Kidney capillary endothelial cell (primary cell): ENCODE measurements at regions not wholly inside any gene's neighbourhood (a gene's known extent, or its start where the extent isn't known, plus 50 kb on each side); places are given as distances from the start of the nearest gene placed in this dataset.
"Not testable (repeated sequence)": the region's sequence is repeated elsewhere in the genome, so short reads cannot be mapped to it uniquely, and the experiment has no call there.

Experiments
- DNase-seq: peaks from one replicate; pipeline ENCODE4 v3.0.0-alpha.2; 2018; ENCODE audit warnings: low spot score

DNA sequence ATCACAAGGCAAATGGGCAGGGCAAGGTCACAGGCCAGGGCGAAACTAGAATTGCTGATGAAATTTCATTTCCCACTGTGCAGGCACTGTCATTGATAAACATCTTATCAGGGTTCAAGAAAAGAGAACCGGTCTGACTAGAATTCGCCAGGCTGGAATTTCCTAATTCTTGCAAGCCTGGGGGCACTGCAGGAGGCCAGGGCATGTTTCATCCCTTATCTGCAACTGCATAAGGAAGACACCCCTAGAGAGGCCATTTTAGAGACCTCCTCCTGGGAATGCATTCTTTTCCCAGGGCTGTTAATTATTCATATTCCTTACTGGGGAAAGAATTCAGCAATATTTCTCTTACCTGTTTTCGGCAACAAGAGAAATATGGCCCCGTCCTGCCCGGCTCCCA is 266.2 kb upstream of the CYLC2 start:
- no peak for DNase-seq

DNA sequence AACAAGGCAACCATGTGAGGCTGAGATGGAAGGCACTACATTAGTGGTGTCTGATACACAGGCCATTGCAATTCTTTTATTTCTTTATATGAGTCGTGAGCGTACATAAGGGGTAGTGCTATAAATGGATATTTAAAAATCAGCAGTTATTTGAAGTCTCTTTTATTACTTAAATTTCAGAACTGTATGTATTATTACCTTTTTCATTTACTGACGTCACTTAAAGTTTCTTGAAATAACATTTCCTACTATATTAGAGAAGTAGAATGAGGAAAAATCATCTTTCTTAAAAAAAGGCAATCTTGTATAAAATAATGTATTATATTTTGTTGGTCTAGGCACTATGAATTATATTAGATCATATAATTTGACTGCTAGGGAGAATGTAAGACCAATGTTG is 280.9 kb upstream of the CYLC2 start:
- DNase-seq = no peak

DNA sequence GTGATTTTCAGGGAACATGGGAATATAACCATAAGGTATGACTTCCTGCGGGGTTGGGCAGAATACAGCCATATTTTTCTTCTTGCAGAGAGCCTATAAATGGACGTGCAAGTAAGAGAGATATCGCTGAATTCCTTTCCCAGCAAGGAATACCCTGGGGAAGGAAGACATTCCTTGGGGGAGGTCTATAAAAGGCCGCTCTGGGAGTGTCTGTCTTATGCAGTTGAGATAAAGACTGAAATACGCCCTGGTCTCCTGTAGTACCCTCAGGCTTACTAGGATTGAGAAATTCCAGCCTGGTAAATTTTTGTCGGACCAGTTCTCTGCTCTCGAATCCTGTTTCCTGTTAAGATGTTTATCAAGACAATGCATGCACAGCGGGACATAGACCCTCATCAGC is 282.2 kb upstream of the CYLC2 start:
- not testable (repeated sequence) for DNase-seq

DNA sequence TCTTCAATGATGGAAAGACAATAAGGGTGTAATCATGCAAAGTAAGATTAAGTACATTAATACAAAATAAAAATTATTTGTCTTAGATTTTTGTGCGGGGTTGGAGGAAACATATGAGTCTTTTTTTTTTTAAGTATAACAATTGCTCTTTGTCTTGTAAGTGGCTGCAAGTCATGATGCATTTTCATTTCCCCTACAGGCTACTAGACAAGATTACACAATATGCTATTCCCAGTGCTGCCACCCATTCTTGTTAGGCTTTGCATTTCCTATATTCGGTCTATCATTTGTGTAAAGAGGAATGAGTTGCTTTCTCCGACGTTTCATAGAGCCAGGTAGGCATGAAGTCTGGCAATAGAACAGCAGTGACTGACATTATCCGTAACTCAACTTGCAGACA is 294.2 kb upstream of the CYLC2 start:
- DNase-seq = no peak

DNA sequence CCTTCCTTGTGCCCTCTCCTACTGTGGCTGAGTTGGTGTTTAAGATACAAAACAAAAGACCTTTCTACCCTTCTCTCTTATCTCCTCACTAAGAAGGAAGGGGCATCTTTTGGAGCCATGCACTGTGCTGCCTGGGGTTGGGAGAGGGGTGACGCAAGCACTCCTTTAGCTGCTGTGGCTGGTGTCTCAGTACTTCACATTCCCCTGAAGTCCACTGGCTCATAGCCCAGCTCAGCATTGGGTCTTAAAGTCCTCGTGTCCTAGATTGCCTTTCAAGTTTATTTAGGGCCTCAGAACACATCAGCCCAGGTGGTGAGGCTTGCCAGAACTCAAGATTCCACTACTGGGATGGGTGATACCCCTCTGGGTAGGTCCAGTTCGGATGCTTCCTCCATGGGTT is 325.9 kb upstream of the CYLC2 start:
- no peak for DNase-seq

DNA sequence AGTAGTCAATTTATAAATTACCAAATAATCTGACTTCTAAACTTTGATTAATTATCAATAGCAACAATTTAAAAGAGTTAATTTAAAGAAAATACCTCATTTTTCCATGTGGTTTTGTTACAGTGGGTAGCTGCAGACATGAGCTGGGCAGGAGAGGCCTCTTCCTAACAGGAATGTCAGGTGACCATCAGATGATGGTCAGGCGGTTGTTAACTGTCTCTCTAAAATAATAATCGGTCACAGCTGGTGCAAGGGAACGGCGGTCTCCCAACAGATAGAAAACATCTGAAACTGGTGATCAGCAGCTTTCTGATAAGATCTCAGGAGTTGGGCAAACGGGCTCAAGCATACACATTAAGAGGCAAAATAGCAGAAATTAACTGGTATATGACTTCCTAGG is 342.7 kb upstream of the CYLC2 start:
- no peak for DNase-seq

DNA sequence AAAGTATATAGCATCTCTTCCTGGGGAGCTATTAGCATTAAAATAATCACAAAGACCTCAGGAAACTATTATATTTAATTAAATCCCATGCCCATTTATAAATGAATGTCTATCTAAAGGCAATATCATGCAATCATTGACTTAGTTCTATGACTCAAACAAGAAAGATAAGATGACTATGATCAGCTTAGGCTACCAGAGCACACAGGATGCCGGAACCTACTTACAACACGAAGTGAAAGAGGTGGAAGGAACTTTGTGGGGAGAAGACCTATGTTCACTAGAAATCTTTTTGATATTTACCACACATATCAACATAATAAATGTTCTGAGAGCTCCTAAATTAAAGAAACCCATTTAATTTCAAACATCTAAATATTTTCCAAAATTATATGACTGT is 344.2 kb upstream of the CYLC2 start:
- DNase-seq = no peak

DNA sequence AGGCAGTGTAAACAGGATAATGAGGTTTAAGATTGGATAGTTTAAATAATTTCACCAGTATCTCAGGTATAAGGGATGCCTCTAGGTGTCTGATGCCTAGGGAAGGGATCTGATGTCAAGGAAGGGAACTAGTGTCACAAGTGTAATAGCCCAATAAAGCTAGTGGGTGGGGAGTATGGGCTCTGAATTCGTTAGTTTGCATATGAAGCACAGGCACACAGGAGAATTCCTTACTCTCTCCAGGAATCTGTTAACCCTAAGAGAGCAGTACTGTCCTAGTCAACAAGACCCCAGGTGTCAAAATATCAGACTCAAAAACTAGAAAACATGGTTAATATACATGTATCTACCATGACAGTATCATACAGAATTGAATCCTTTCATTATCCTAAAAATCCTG is 352.5 kb upstream of the CYLC2 start:
- no peak for DNase-seq

DNA sequence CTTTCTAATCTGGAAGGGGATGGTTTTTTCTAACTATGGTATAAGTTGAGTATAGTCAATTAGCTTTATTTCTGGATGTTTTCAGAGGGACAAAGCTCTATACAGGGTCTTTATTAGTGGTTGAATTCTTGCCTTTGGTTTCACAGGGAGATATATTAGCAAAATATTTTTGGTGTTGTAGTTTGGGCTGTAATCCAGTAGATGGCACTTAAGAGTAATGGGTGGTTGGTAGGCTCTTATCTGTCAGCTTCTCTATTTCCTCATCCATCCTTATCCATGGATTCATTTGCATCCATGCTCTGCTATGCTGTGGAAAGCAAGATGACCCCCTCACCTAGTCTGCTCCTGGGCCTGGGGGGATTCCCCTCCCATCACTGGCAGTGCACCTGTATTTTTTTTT is 363.6 kb upstream of the CYLC2 start:
- DNase-seq = no peak

DNA sequence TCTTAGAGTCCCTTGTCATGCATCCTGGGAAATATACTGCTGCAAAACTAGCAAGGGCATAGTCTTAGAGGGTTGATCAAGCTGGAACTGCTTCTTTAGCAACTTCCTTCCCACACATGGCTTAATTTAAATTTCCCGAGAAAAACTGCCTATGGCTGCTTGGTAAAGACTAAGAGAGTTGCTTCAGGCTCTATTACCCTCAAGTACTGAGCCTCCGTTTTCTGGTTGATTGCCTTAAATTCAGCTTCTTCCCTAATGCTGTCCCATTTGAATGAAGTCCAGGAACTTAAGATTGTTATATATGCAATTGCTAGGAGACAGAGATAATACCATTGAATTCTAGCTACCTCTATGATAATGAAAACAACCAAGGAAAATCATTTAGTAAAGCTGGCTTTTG is 385.7 kb upstream of the CYLC2 start:
- DNase-seq = no peak

DNA sequence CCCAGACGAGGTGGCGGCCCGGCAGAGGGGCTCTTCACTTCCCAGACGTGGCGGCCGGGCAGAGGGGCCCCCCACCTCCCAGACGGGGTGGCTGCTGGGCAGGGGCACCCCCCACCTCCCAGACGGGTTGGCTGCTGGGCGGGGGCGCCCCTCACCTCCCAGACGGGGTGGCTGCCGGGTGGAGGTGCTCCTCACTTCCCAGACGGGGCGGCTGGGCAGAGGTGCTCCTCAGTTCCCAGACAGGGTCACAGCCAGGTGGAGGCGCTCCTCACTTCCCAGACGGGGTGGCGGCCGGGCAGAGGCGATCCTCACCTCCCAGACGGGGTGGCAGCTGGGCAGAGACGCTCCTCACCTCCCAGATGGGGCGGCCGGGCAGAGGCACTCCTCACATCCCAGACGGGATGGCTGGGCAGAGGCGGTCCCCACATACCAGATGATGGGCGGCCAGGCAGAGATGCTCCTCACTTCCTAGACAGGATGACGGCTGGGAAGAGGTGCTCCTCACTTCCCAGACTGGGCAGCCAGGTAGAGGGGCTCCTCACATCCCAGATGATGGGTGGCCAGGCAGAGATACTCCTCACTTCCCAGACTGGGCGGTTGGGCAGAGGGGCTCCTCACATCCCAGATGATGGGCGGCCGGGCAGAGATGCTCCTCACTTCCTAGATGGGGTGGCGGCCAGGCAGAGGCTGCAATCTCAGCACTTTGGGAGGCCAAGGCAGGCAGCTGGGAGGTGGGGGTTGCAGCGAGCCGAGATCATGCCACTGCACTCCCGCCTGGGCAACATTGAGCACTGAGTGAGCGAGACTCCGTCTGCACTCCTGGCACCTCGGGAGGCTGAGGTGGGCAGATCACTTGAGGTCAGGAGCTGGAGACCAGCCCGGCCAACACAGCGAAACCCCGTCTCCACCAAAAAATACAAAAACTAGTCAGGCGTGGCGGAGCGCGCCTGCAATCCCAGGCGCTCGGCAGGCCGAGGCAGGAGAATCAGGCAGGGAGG is 391.6 kb upstream of the CYLC2 start:
- DNase-seq = not testable (repeated sequence)

DNA sequence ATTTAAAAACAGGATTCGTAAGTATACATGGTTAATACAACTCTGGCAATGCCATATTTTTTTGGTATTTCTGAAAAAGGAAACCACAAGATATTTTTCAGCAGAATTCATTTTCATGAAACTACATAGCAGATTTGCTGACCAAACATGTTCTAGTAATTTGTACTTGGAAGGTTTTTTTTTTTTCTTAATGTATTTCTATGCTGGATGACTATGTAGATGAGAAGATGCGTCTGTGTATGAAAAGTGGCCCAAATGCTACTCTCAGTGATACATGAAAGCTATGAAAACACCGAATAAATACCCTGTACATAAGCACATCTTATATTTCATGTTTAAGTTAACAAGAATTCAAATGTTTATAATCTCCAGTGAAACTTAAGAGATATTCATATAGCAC is 400.9 kb upstream of the CYLC2 start:
- no peak for DNase-seq

DNA sequence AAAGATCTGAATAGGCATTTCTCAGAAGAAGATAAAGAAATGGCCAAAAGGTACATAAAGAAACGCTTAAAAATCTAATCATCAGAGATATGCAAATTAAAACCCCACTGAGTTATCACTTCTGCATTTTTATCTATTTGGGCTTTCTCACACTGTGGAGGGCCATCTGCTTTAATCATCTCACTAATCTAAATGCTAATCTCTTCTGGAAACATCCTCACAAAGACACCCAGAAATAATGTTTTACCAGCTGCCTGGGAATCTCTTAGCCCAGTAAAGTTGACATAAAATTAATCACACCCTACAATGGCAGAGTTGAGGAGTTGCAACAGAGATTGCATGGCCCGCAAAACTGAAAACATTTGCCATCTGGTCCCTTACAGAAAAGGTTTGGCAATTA is 407.9 kb upstream of the CYLC2 start:
- no peak for DNase-seq

DNA sequence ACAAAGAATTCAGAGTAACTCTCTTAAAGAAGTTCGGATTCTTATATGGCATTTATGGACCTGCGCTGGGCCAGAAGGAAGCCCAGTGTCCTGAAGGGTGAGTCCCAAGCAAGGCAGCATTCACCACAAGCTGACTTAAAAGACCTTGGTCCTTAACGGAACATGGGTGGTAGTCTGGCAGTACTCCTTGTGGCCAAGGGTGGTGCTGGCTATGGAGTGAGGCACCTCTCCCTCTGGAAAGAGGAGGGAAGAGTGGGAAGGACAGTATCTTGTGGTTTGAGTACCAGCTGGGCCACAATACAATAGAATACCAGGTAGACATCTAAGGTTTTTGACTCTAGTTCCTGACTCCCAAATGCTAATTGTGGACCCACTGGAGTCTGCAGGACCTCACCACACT is 425.7 kb upstream of the CYLC2 start:
- DNase-seq = no peak

DNA sequence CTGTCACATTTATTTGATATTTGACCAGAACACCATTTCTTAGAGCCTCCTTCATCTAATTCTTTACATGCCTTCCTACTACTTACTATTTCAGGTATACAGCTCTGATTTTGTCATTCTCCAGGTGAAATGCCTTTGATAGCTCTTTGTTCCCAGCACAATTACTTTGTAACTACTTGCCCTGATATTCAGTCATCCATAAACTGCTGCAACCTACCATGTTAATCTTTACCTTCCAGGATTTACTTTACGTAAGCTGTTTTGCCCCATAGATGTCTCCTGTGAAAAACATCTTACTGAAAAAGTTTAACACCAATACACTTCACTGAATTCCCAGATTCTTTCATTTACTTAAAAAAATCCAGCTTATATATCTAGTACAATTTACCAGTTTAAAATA is 443.8 kb upstream of the CYLC2 start:
- no peak for DNase-seq

DNA sequence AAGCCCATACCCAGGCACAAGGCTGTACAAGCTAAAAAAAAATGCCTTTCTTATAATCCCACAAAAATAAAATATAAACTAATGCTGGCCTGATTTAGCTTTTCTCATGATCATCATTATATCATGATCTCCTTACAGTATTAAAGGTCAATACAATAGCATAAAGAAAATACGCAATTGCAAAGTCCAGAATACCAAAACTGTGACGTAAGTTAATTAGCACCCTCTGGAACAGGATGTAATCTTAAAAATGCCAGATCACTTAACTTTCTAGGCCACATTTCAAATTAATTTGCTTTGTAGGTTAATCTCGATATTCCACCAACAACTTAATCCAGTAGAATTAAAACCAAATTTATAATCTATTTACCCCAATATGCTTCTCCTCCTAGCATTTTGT is 444.2 kb upstream of the CYLC2 start:
- DNase-seq = no peak

DNA sequence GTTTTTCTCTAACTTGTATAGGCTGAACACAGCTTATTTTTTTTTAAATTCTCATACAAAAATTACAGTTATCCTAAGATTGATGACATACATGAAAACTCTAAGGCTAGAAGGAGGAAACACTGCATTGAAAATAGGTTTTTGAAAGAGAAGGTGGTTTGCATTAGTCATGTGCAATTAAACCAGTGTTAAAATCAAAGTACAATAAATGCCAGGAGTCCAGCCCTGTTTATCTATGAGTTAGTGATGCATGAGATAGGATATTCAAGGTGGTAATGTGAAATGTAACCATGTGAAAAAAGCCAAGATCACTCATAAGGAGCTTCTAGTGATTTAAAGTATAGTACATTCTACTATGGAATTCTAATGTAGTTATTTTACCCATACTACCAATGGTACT is 444.9 kb upstream of the CYLC2 start:
- DNase-seq = no peak

DNA sequence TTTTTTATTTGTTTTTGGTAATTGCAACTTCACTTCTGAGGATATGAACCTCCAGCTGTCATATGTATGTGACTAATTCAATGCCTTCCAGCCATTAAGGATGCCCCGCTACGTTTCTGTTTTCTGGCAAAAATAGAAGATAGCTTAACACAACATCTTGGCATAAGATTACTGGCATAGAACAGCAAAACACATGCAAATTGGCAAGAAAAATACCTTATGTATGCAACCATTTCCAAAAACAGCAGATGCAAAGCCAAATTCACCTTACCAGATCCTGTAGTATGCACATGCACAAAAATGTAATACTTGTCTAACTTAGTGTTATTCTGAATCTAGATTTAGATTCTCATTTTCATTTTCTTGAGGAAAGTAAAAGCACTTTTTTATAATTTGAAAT is 461.1 kb upstream of the CYLC2 start:
- DNase-seq = no peak

DNA sequence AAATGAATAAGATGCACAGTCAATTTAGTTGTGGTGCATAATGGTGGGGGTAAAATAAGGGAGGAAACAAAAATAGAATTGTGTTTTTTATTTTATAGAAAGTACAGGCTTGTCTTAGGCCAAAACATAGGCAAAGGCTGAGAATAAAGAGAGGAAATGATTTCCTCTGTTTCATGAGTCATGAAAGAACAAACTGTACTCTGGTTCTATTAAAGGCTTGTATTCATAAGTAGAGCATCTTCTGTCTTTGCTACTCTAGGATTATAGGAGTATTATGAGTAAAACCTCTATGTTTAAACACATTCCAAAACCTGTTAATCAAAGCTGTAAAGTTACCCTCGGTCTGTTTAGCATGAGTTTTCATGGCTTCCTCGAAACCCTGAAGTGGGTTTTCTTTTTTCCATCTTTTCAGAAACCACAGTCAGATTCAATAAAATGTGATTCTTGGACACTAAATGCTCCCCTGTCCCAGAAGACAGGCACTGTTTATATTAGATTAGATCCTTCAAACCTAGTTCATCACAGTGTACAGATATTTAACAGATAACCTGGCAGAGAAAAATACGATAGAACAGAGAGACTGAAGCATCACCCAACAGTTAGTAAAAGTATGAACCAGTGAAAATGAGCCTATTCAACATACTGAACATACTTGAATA is 473.9 kb upstream of the CYLC2 start:
- no peak for DNase-seq

DNA sequence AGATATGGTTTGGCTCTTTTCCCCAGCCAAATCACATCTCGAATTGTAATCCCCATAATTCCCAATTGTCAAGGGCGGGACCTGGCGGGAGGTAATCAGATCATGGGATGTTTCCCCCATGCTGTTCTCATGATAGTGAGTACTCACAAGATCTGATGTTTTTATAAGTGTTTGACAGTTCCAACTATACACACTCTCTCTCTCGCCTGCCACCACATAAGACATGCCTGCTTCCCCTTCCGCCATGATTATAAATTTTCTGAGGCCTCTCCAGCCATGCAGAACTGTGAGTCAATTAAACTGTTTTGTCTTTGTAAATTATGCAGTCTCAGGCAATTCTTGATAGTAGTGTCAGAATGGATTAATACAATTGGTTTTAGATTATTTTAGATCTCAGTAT is 475.7 kb upstream of the CYLC2 start:
- DNase-seq = no peak

DNA sequence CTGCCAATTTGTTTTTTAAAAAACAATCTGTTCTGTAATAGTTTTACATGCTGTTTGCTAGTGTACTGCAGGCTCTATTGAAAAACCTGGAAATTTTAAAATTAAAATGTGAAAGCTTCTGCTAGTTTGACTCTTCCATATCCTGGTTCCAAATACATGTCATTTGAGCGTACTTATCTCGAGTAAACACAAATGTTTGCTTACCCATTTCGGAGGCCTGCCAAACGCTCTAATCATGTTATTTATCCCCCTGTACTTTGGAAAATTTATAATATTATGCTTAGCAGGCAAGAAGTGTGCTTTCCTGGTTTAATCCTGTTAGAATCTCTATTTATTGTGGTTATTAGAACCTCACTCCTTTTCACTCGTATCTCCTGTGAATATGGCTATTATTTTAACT is 476.8 kb upstream of the CYLC2 start:
- DNase-seq = no peak

DNA sequence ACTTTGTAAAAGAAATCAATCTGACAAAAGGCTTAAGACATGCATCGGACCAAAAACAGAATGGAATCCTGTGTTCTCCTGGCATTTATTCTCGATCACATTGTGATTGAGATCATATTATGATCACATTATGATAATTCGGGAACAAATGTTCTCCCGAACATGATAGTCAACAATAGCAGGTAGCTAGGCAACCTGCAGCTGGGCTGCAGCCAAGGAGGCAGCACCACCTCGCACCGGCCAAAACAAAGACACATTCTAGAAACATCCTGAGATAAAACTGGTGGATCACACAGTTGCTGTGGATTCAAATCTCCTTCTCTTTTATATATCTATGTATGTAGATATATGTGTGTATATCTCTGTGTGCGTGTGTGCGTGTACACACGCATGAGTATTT is 480.6 kb upstream of the CYLC2 start:
- DNase-seq = no peak

DNA sequence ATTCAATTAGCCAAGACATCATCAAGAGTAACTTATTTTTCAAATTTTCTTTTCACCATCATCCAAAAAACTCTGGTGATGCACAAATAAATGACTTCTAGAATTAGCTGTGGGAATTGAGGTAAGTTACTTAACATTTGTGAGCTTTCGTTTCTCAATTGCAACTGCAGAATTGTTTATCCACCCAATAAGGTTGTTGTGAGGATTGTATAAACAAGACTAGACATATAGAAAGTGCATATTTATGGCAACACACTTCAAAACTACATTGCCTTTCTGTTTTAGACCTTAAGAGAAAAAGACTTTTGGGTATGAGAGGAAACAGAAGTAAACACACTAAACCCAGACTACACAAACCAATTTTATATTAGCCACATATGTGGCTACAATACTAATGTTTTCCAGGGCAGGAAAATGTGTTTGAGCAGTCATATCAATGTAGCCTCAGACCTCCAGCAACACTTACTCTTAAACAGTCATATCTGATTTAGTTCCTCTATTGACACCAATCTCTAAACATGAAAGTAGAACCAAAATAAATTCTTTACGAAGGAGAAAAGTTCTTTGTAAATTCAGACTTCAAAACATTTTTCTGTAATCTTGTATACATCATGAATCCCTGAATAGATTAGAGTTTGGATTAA is 488.0 kb upstream of the CYLC2 start:
- DNase-seq = no peak
